PC-9 (cell line): ENCODE measurements at regions not wholly inside any gene's neighbourhood (a gene's known extent, or its start where the extent isn't known, plus 50 kb on each side); places are given as distances from the start of the nearest gene placed in this dataset.

Source experiments
- EZH2 ChIP-seq: fragments of 200-600 bp; sonication (generic); IDR thresholded peaks from 2 replicates; pipeline ENCODE4 v1.8.0; 2017; ENCODE audit warnings: antibody characterized with exemption, low read depth
- TF ChIP-seq, protein P1 (sequence below): fragments of 200-600 bp; sonication (generic); conservative IDR thresholded peaks from 2 replicates; pipeline ENCODE4 v1.6.1; 2017; ENCODE audit warnings: mixed run types, antibody characterized with exemption, mild to moderate bottlenecking, moderate library complexity

DNA sequence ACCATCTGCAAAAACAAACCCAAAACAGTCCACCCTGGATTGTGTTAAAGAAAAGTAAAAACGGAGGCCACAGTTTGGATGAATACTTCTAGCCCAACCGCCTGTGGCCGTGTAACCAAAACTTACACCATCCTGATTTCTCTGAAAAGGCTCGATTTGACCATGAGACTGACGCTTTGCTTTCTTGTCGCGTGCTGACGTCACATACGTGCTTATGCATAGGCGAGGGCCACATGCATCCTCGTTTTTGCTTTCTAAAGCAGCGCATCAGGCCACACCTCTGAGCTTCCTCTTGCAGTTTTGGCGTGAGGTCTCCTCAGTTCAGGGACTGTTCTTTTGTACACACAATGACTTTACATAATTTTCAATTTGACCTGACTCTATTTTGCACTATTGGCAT, 526.6 kb downstream of the GLRX3 start:
- TF ChIP-seq, protein P1, sequence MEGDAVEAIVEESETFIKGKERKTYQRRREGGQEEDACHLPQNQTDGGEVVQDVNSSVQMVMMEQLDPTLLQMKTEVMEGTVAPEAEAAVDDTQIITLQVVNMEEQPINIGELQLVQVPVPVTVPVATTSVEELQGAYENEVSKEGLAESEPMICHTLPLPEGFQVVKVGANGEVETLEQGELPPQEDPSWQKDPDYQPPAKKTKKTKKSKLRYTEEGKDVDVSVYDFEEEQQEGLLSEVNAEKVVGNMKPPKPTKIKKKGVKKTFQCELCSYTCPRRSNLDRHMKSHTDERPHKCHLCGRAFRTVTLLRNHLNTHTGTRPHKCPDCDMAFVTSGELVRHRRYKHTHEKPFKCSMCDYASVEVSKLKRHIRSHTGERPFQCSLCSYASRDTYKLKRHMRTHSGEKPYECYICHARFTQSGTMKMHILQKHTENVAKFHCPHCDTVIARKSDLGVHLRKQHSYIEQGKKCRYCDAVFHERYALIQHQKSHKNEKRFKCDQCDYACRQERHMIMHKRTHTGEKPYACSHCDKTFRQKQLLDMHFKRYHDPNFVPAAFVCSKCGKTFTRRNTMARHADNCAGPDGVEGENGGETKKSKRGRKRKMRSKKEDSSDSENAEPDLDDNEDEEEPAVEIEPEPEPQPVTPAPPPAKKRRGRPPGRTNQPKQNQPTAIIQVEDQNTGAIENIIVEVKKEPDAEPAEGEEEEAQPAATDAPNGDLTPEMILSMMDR = no peak
- TF ChIP-seq EZH2 = no peak
